ENCODE measurements at regions not wholly inside any gene's neighbourhood (a gene's known extent, or its start where the extent isn't known, plus 50 kb on each side); places are given as distances from the start of the nearest gene placed in this dataset.
"Not testable (repeated sequence)": the region's sequence is repeated elsewhere in the genome, so short reads cannot be mapped to it uniquely, and the experiment has no call there.

DNA sequence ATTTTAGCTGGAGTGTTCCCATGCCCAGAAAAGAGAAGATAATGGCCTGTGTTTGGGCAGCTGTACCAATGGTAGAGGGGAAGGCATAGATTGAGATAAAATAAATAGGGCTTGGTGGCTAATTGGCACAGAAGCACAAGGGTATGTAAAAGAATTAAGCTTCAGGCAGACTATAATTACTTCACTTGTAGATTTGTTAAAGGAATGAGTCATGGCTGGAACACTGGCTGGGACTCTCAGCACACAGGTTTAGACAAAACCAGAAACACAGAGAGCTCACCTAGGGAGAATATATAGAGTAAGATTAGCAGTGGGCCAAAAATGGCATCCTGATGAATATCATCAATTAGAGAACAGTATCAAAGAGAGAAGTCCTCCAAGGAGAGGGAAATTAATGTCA lies 198.3 kb upstream of the FIGN start:
- DNase-seq: no peak

DNA sequence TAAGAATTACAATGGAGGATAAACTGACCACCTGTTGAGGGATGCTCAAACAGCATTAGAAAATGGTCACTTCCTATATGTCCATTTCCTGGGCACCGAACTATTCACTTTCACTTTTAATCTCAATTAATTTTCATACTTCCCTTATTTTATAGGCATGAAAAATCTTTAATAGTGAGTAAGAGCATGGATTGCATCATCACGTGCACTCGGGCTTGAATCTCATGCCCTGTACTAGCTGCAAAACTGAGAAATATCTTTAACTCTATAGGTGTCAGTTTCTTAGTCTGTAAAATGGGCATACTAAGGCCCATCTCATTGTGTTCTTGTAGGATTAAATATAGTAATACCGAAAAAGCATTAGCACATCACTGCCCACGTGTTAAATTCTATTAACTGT lies 183.9 kb upstream of the FIGN start:
- no peak for DNase-seq

DNA sequence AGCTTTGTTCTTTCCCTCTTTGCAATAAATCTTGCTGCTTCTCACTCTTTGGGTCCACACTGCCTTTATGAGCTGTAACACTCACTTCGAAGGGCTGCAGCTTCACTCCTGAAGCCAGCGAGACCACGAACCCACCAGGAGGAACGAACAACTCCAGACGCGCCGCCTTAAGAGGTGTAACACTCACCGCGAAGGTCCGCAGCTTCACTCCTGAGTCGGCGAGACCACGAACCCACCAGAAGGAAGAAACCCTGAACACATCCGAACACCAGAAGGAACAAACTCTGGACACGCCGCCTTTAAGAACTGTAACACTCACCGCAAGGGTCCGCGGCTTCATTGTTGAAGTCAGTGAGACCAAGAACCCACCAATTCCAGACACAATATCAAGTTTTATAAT lies 178.7 kb upstream of the FIGN start:
- not testable (repeated sequence) for DNase-seq

DNA sequence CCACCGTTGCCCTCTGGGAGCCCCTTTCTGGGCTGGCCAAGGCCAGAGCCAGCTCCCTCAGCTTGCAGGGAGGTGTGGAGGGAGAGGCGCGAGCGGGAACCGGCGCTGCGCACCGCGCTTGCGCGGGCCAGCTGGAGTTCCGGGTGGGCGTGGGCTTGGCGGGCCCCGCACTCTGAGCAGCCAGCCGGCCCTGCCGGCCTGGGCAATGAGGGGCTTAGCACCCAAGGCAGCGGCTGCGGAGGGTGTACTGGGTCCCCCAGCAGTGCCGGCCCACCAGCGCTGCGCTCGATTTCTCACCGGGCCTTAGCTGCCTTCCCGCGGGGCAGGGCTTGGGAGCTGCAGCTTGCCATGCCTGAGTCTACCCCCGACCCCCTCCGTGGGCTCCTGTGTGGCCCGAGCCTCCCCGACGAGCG lies 177.7 kb upstream of the FIGN start:
- not testable (repeated sequence) for DNase-seq

DNA sequence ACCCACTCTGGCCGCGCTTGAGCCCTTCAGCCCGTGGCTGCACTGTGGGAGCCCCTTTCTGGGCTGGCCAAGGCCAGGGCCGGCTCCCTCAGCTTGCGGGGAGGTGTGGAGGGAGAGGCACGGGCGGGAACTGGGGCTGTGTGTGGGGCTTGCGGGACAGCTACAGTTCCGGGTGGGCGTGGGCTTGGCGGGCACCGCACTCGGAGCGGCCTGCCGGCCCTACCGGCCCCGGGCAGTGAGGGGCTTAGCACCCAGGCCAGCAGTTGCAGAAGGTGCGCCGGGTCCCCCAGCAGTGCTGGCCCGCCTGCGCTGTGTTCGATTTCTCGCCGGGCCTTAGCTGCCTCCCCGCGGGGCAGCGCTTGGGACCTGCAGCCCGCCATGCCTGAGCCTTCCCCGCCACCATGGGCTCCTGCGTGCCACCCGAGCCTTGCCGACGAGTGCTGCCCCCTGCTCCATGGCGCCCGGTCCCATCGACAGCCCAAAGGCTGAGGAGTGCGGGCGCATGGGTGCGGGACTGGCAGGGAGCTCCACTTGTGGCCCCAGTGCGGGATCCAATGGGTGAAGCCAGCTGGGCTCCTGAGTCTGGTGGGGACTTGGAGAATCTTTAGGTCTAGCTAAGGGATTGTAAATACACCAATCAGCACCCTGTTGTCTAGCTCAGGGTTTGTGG lies 173.7 kb upstream of the FIGN start:
- no peak for DNase-seq

DNA sequence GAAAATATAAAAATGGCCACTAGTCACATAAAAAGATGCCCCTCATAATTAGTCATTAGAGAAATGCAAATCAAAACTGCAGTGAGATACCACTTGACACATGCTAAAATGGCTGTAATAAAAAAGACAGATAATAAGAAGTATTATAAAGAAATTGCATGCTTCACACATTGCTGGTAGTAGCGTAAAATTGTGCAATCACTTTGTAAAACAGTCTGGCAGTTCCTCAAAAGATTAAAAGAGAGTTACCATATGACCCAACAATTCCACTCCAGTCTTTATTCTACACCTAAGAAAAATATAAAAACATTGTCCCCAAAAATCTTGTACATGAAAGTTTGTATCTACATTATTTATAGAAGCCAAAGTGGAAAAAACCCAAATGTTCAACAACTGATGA lies 170.6 kb upstream of the FIGN start:
- no peak for DNase-seq

DNA sequence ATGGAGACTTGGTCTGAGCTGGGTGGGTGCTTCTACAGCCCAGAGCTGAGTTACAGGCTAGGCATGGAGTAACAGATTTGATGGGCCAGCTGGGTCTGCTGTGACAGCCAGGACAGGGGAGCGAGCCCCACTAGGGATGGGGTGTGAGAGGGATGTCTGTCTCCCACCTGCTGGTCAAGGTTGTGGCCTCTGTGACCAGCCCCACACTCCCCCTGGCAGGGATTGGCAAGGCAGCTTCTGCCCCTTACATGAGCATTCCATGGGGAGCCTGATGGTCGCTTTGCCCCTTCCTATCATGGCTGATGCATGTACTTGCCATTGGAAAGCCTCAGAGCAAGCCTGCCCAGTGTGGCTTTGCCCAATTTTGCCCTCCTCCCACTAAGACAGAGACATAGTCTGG lies 162.0 kb upstream of the FIGN start:
- DNase-seq: no peak

DNA sequence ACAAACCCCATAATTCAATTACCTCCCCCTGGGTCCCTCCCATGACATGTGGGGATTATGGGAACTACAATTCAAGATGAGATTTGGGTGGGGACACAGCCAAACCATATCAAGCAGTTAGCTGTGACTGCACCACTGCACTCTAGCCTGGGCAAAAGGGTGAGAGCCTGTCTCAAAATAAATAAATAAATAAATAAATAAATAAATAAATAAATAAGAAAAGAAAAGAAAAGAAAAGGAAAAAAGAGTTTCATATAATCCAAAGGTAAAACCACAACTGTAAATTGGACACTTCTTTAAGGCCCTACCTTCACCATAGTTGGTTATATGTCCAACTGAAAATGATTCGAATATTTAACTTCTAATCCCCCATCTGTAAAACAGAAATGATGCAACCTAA lies 157.6 kb upstream of the FIGN start:
- not testable (repeated sequence) for DNase-seq

DNA sequence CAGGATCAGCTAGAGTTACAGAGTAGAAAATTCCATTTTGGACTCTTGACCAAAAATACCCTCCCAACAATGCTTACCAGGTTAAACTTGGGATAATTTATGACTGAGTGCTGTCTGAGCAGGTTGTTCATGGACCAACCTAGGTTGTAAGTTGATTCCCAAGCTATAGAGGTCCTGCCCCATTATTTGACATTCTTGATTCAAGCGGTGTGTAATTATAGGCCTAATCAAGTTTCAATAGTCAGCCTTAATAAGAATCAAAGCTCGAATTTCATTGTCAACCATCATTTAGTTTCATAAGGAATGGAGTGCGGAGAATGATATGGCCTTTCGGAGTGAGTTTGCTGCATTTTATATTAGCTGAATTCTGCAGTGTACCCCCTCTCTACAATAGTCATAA lies 152.8 kb upstream of the FIGN start:
- no peak for DNase-seq

DNA sequence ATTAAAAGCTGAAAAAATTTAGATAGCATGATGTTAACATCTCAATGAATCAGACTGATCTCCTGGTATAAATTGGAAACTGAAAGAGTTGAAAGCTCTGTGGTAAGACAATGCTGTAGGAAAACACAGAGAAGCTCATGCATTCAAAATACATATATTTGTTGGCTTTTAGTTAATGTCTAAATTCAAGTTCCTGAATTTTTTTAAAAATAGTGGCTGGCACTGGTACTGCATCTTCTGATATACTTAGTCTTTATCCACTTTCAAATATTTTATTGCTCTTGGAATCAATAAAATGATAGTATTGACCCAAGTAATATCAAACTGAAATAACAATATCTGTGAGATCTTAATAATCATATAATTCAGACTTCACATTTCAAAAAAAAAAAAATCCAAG lies 151.4 kb upstream of the FIGN start:
- DNase-seq: no peak

DNA sequence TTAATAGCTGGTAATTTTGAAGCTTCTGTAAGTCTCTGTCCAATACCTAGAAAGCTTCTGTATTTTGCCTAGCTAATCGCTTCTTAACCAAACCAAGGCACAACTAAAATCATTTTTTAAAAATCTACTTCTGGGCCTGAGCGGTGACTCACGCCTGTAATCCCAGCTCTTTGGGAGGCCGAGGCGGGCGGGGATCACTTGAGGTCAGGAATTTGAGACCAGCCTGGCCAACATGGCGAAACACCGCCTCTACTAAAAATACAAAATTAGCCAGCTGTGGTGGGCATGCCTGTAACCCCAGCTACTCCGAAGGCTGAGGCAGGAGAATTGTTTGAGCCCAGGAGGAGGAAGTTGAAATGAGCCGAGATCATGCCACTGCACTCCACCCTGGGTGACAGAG lies 148.6 kb upstream of the FIGN start:
- no peak for DNase-seq

DNA sequence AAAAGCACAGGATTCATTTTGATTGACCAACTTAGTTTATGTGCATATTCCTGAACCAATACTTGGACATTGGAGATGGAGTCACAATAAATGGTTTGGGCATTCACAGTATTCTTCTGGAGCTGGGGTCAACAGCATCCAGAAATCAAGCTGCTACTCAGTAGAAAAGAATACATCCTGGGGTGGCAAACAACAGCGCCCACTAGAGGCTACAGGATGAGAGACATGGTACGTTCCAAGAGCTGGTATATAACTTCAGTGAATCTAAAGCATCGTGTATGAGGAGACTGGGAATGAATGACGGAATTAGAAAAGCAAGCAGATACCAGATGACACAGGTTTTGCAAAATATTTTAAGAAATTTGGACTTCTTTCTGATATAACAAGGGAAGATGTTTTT lies 142.9 kb upstream of the FIGN start:
- DNase-seq: no peak

DNA sequence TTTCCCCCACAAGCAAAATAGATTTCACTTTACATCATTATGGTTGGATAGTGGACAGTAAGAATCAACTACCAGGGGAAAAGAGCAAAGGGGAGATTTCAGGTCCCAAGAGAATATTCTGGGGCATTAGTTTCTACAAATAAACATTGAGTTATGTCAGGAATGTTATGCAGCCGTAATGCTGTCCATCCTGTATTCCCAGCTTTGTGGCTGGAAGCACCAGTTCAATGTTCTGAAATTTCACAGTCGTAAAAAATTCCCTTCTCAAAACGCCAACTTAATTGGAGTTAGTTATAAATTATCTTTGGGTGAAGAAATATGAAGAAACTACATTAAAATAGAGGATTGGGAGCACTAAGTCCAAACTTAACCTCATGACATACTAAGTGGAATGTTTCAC lies 141.5 kb upstream of the FIGN start:
- DNase-seq: no peak

DNA sequence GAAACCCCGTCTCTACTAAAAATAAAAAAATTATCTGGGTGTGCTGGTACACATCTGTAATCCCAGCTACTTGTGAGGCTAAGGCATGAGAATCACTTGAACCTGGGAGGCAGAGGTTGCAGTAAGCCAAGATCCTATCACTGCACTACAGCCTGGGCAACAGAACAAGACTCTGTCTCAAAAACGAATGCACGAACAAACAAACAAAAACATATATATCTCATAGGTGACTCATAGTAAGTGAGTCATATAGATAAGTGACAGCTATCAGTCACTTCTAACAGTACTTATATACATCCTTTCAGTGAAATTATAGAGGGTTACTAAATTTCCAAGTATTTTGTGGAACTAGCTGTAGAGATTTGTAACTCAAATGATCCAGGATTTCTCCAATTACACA lies 127.3 kb upstream of the FIGN start:
- DNase-seq: no peak

DNA sequence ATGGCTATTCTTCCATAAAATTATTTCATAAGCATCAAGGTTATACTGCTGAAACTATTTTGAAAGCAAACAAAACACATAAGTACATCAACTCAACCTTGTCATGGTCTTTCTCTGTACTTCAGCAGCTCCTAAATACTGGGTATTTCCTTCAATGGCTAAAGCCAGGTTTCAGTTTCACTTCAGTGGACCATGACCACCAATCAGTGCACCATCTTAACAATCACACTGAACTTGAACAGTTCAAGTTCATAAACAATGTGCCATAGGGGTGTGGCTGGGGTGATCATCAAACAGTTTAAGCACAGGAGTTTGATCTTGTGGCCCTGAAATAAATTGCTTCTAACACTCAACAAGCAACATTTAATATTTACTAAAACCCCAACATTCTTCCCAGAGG lies 124.1 kb upstream of the FIGN start:
- DNase-seq: no peak

DNA sequence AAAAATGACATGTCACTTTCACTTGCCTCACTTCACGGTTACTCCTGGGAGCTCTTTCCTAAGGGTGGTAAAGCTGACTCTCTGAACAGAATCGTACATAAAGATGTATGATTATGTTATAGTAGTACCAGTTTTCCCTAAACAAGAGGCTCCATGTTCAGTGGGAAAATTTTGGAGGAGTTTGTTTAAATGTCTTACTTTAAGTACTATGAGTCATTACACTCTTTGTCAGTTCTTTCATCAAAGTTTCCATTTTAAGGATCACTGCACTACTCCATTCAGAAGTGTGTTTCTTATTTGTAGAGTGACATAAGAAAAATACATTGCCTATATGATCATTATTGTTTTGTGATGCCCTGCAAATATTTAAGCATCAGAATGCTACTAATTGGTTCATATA lies 121.1 kb upstream of the FIGN start:
- DNase-seq: no peak

DNA sequence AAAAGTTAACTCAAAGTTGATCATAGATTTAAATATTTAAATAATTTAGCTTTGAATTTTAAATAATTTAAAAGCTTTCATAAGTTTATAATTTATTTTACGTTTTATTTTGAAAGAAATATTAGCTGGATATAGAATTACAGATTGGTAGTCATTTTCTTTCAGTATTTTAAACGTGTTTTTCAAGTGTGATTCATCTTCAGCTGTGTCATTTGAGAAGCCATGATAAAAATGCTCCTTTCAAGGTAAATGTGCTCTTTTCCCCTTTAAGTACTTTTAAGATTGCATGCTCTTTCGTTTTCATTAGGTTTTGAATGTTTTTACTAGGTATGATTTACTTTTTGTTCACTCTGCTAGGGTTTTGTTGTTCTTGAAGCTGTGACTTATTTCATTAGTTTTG lies 116.8 kb upstream of the FIGN start:
- no peak for DNase-seq

DNA sequence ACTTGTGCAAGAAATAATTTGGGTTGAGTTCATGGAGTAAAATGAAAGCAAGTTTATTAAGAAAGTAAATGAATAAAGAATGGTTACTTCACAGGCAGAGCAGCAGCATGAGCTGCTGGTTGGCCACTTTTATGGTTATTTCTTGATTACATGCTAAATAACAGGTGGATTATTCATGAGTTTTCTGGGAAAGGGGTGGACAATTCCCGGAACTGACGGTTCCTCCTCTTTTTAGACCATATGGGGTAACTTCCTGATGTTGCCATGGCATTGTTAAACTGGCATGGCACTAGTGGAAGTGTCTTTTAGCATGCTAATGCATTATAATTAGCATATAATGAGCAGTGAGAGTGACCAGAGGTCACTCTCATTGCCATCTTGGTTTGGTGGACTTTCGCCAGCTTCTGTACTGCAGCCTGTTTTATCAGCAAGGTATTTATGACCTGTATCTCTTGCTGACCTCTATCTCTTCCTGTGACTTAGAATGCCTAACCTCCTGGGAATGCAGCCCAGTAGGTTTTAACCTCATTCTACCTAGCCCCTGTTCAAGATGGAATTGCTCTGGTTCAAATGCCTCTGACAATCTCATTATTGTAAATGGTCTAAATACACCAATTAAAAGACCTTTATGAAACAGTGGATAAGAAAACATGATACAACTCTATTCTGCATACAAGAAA lies 114.1 kb upstream of the FIGN start:
- no peak for DNase-seq

DNA sequence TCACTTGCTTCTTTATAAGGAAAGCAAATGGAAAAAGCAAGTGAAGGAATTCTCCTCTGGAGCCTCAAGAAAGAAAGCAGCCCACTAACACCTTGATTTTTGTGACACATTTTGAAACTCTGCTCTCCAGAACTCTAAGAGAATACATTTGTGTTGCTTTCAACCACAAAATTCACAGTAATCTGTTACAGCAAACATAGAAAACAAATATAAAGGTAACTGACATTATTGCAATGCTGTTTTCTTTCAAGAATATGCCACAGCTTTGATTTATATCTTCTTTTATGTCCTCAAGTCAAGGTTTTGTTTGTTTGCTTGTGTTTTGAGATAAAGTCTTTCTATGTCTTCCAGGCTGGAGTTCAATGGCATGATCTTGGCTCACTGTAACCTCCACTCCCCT lies 103.1 kb upstream of the FIGN start:
- no peak for DNase-seq

DNA sequence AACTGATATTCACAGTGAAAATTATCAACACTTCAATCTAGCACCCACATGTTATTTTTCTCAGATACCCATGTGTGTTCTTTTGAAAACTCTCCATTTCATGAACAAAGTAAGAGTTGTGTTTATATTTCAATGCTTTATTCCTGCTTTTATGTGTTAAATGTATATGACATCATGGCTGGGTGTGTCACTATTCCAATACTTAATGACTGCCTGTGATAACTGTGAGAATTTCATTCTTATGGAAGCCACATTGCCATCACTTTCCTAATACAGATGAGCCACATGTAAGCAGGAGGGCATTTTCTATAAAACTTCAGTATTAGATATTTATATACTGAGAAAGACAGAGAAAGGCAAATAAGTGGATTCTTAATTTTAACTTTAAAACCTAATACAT lies 100.4 kb upstream of the FIGN start:
- DNase-seq: no peak

DNA sequence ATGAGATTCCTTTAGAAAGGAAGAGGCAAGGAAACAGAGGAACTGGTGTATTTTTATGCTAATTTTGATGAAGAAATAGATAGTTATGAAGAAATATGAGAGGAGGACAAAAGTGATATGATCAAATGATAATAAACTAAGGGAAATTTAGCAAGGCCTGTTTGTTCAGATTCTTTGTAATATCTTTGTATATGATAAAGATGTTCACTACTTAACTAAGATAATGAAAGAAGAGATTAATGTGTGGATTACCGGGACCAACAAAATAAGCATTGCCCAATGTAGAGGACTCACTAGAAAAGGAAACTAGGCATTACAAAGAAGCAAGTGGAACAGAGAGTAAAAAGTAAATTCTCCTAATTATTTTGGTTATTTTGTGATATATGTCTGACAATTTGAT lies 99.0 kb upstream of the FIGN start:
- no peak for DNase-seq

DNA sequence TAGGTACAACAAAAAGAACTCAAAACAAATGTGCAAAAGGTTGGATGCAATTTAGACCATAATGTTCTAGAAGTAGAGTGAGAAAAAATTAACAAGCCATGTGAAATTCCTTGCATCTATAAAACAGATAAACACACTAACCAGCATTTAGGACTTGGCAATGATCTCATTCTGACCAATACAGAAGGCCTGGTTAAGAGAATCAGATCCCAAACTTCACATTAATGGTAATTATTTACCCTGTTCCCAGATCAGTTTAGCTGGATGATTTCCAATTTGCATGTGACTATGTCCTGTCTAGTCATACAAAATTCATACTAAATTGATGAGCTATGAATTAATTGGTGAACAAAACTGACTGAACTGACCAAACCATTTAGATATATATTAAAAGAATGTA lies 98.4 kb upstream of the FIGN start:
- no peak for DNase-seq

DNA sequence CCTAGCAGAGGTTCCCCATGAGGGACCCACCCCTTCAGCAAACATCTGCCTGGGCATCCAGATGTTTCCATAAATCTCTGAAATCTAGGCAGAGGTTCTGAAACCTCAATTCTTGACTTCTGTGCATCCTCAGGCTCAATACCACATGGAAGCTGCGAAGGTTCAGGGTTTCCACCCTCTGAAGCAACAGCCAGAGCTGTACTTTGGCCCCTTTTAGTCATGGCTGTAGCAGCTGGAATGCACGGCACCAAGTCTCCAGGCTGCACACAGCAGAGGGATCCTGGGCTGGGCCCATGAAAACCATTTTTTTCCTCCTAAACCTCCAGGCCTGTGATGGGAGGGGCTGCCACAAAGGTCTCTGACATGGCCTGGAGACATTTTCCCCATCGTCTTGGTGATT lies 93.0 kb upstream of the FIGN start:
- no peak for DNase-seq

DNA sequence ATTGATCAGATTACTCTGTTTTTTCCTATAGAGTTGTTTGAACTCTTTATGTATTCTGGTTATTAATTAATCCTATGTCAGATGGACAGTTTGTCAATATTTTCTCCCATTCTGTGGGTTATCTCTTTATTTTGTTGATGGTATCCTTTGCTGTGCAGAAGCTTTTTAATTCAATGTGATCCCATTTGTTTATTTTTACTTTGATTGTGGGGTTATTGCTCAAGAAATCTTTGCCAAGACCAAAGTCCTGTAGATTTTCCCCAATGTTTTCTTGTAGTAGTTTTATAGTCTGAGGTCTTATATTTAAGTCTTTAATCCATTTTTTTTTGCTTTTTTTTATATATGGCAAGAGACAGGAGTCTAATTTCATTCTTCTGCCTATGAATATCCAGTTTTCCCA lies 86.2 kb upstream of the FIGN start:
- DNase-seq: no peak

DNA sequence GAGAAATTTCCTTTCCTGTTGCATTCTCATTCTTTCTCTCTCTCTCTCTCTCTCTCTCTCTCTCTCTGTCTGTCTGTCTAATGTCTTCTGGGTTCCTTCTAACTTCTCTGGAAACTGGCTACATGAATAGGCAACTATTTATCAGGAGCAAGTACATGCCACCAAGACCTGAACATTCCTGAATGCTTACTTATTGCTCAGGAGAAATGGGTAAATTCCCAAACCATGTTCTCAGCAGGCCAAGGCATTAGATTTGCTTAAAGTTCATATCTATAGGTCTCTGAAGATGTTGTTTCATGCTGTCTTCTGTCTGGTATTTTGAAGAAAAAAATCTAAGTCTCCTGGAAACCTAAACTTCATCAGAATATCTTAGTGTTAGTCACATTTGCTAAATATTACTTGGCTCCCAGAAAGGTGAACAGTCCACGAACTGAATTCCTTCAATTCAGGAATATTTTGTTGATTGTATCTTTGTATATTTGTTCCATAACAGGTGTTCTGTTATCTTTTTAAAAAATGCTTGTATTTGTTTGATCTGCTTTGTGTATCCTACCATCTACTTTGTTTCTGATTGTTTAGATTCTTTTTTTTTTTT lies 77.2 kb upstream of the FIGN start:
- no peak for DNase-seq
